ENCODE measurements at regions not wholly inside any gene's neighbourhood (a gene's known extent, or its start where the extent isn't known, plus 50 kb on each side); places are given as distances from the start of the nearest gene placed in this dataset.

DNA sequence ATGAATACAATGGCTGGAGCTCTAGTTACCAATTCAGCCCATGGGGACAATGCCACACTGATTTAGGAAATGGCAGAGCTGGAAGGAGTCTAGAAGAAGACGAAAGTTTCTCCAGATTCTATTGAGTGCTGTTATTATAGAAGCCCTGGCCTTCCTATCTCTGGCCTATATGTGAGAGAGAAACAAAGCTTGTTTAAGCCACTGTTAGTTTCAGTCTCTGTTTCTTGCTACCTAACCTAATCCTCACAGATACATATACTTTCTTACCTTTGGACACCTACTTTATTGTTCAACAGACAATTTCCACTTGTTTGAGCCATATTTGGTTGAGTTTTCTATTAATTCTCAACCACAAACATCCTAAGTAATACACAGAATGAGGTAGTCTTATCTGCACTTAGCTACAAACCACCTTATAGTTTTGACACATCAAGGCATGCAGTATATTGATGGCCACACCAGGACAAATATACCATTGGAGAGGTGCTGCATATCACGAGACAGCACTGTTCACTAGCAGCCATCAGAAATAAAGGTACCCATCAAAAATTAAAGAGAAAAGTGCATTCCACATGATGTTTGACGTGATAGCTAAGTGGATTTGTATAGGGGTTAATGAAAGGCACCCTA is 190.2 kb downstream of the SMIM20 start:
- no peak for TF ChIP-seq OSR1 (CRISPR knock-in tag; IDR thresholded peaks at IDR 0.05)
- no peak for TF ChIP-seq PPARA (CRISPR knock-in tag; IDR thresholded peaks at IDR 0.05; ENCODE audit: borderline replicate concordance)
- TF ChIP-seq CREB5 (CRISPR knock-in tag; IDR thresholded peaks at IDR 0.05; ENCODE audit: low read depth), result no peak
- no peak for TF ChIP-seq TCF4 (CRISPR knock-in tag; IDR thresholded peaks at IDR 0.05; ENCODE audit: borderline replicate concordance)
- TF ChIP-seq ZNF70 (CRISPR knock-in tag; IDR thresholded peaks at IDR 0.05), result no peak
- TF ChIP-seq PATZ1 (CRISPR knock-in tag; IDR thresholded peaks at IDR 0.05; ENCODE audit: borderline replicate concordance), result no peak
- TF ChIP-seq ZFP30 (CRISPR knock-in tag; IDR thresholded peaks at IDR 0.05), result no peak
- no peak for TF ChIP-seq ARNTL (CRISPR knock-in tag; IDR thresholded peaks at IDR 0.05; ENCODE audit: borderline replicate concordance, low read depth)
- TF ChIP-seq RARB (CRISPR knock-in tag; IDR thresholded peaks at IDR 0.05), result no peak
- no peak for TF ChIP-seq POU6F1 (CRISPR knock-in tag; IDR thresholded peaks at IDR 0.05; ENCODE audit: borderline replicate concordance, low read depth)
- TF ChIP-seq, protein P1, sequence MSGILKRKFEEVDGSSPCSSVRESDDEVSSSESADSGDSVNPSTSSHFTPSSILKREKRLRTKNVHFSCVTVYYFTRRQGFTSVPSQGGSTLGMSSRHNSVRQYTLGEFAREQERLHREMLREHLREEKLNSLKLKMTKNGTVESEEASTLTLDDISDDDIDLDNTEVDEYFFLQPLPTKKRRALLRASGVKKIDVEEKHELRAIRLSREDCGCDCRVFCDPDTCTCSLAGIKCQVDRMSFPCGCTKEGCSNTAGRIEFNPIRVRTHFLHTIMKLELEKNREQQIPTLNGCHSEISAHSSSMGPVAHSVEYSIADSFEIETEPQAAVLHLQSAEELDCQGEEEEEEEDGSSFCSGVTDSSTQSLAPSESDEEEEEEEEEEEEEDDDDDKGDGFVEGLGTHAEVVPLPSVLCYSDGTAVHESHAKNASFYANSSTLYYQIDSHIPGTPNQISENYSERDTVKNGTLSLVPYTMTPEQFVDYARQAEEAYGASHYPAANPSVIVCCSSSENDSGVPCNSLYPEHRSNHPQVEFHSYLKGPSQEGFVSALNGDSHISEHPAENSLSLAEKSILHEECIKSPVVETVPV (CRISPR knock-in tag; IDR thresholded peaks at IDR 0.05), result no peak
- TF ChIP-seq ZC3H10 (CRISPR knock-in tag; IDR thresholded peaks at IDR 0.05), result no peak
